Neural cell (in vitro differentiated cells): ENCODE measurements at regions not wholly inside any gene's neighbourhood (a gene's known extent, or its start where the extent isn't known, plus 50 kb on each side); places are given as distances from the start of the nearest gene placed in this dataset.

Source experiments
- CTCF ChIP-seq: fragments of 450-650 bp; IDR thresholded peaks from 2 replicates; pipeline ENCODE4 v1.5.1; 2014; ENCODE audit warnings: antibody characterized with exemption, mild to moderate bottlenecking, moderate library complexity; ENCODE audit not compliant: poor library complexity, severe bottlenecking
- RAD21 ChIP-seq: fragments of 450-650 bp; conservative IDR thresholded peaks from 2 replicates; pipeline ENCODE4 v1.6.1; 2014; ENCODE audit warnings: antibody characterized with exemption, mild to moderate bottlenecking, moderate library complexity
- TAF1 ChIP-seq: IDR thresholded peaks from 2 replicates; pipeline ENCODE4 v1.6.1; 2012; ENCODE audit warnings: low read depth

GRCh38 chr6:151677404-151677803 lies 130.1 kb upstream of the ESR1 start:
- TF ChIP-seq CTCF (no peak), TAF1 (no peak), RAD21 (no peak)
